PC-3 (cell line): ENCODE measurements at regions not wholly inside any gene's neighbourhood (a gene's known extent, or its start where the extent isn't known, plus 50 kb on each side); places are given as distances from the start of the nearest gene placed in this dataset.

ENCODE experiments used
- CTCF ChIP-seq: fragments of 300-600 bp; sonication (generic); conservative IDR thresholded peaks from 2 replicates; pipeline ENCODE4 v1.5.1; 2017; ENCODE audit warnings: antibody characterized with exemption, low read depth, mild to moderate bottlenecking, low read length
- EZH2 ChIP-seq: fragments of 300-600 bp; sonication (generic); IDR thresholded peaks from one replicate; pipeline ENCODE4 v1.6.1; 2017; ENCODE audit warnings: antibody characterized with exemption, mild to moderate bottlenecking, low read length; ENCODE audit not compliant: unreplicated experiment
- EZH2phosphoT487 ChIP-seq: fragments of 300-600 bp; sonication (generic); IDR thresholded peaks from 2 replicates; pipeline ENCODE4 v1.6.1; 2018; ENCODE audit warnings: mild to moderate bottlenecking, antibody characterized with exemption, low read length, borderline replicate concordance

GRCh38 chr5:10832987-10833386 is 72.0 kb upstream of the DAP start:
- no peak for TF ChIP-seq EZH2
- TF ChIP-seq CTCF: no peak
- TF ChIP-seq EZH2phosphoT487: no peak
